ENCODE measurements at regions not wholly inside any gene's neighbourhood (a gene's known extent, or its start where the extent isn't known, plus 50 kb on each side); places are given as distances from the start of the nearest gene placed in this dataset.

GRCh38 chr7:41878309-41879295 is 175.7 kb upstream of the INHBA start:
- peak; percentile 30 for DNase-seq (ENCODE audit: low read depth)

GRCh38 chr7:41877118-41877517 is 174.2 kb upstream of the INHBA start:
- DNase-seq (ENCODE audit: low read depth), result no peak

- DNase-seq (ENCODE audit: low read depth), result no peak
These were observed 172.6 kb upstream of the INHBA start for GRCh38 chr7:41875513-41875912.

GRCh38 chr7:41874201-41874785 is 171.4 kb upstream of the INHBA start:
- DNase-seq (ENCODE audit: low read depth), result no peak

- DNase-seq (ENCODE audit: low read depth), result no peak
These were observed 170.9 kb upstream of the INHBA start for GRCh38 chr7:41873741-41874140.

- peak; percentile 32 for DNase-seq (ENCODE audit: low read depth)
These were observed 170.1 kb upstream of the INHBA start for GRCh38 chr7:41872966-41873365.

- peak; percentile 35 for DNase-seq (ENCODE audit: low read depth)
These were observed 167.7 kb upstream of the INHBA start for GRCh38 chr7:41870461-41871138.

- DNase-seq (ENCODE audit: low read depth), result no peak
These were observed 167.1 kb upstream of the INHBA start for GRCh38 chr7:41869997-41870396.

GRCh38 chr7:41869596-41869995 is 166.7 kb upstream of the INHBA start:
- peak; percentile 51 for DNase-seq (ENCODE audit: low read depth)

- peak; percentile 79 for DNase-seq (ENCODE audit: low read depth)
These were observed 166.2 kb upstream of the INHBA start for GRCh38 chr7:41869091-41869490.

GRCh38 chr7:41867639-41868280 is 164.9 kb upstream of the INHBA start:
- DNase-seq (ENCODE audit: low read depth), result no peak

- no peak for DNase-seq (ENCODE audit: low read depth)
These were observed 159.4 kb upstream of the INHBA start for GRCh38 chr7:41862261-41862660.

GRCh38 chr7:41861642-41862041 is 158.8 kb upstream of the INHBA start:
- DNase-seq (ENCODE audit: low read depth), result no peak

- no peak for DNase-seq (ENCODE audit: low read depth)
These were observed 155.3 kb upstream of the INHBA start for GRCh38 chr7:41858201-41858600.

GRCh38 chr7:41855798-41856197 is 152.9 kb upstream of the INHBA start:
- DNase-seq (ENCODE audit: low read depth), result no peak

GRCh38 chr7:41847606-41848005 is 144.7 kb upstream of the INHBA start:
- no peak for DNase-seq (ENCODE audit: low read depth)

GRCh38 chr7:41847151-41847550 is 144.3 kb upstream of the INHBA start:
- peak; percentile 50 for DNase-seq (ENCODE audit: low read depth)

- DNase-seq (ENCODE audit: low read depth), result no peak
These were observed 140.1 kb upstream of the INHBA start for GRCh38 chr7:41842956-41843355.

GRCh38 chr7:41837916-41838315 is 135.0 kb upstream of the INHBA start:
- DNase-seq (ENCODE audit: low read depth), result no peak

- no peak for DNase-seq (ENCODE audit: low read depth)
These were observed 133.2 kb upstream of the INHBA start for GRCh38 chr7:41835976-41836530.

GRCh38 chr7:41834805-41835694 is 132.2 kb upstream of the INHBA start:
- peak; percentile 17 for DNase-seq (ENCODE audit: low read depth)
